Activated T-helper 1 cell treated with anti-CD3 and anti-CD28 coated beads, Interleukin-12 subunit alpha, Interleukin-12 subunit beta, Interleukin-2, Interleukin-4 antibody, amounts not matched to agents 30 ng/mL and 10 ng/mL and 1 ng/mL, durations not matched to agents 14 hours and 24 hours and 36 hours (primary cell): ENCODE measurements at regions not wholly inside any gene's neighbourhood (a gene's known extent, or its start where the extent isn't known, plus 50 kb on each side); places are given as distances from the start of the nearest gene placed in this dataset.

Experiments used
- DNase-seq: peaks from one replicate; pipeline ENCODE4 v3.0.0; 2021; ENCODE audit warnings: low spot score
- H3K27ac Mint-ChIP-seq: one replicate; pipeline ENCODE4 v1.8.0; 2021; ENCODE audit warnings: mild to moderate bottlenecking, mixed read lengths
- H3K27me3 Mint-ChIP-seq: one replicate; pipeline ENCODE4 v1.8.0; 2022; ENCODE audit warnings: mild to moderate bottlenecking, moderate library complexity, mixed read lengths; ENCODE audit not compliant: insufficient read depth
- H3K36me3 Mint-ChIP-seq: one replicate; pipeline ENCODE4 v1.8.0; 2021; ENCODE audit warnings: low read depth, mixed read lengths
- H3K4me1 Mint-ChIP-seq: one replicate; pipeline ENCODE4 v1.8.0; 2021; ENCODE audit warnings: low read depth, mixed read lengths
- H3K4me3 Mint-ChIP-seq: one replicate; pipeline ENCODE4 v1.8.0; 2021; ENCODE audit warnings: mild to moderate bottlenecking, moderate library complexity, mixed read lengths
- H3K9me3 Mint-ChIP-seq: one replicate; pipeline ENCODE4 v1.8.0; 2021; ENCODE audit warnings: mixed read lengths
- intact Hi-C: fragments of 100-400 bp; cut with micrococcal nuclease; formaldehyde crosslinking; loops from one replicate; pipeline ENCODE4 v1.15.1; 2024

DNA sequence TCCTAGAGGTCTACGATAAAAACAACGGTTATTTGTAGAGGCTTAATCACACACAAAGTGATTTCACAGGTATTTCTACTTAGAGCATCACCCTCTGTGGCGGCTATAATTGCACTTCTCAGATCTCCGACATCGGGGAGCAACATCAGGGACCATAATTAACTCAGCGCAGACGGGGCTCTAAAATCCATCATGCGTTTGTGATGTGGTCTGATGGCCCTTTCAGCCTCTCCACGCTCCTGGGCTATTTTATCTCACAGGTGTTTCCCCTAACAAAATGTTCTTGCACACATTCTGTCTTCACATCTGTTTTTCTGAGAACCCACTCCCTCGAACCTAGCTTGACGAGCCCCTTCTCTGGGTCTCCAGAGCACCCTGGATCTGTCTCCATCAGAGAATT, 146.3 kb upstream of the DUSP10 start:
- no peak for DNase-seq
- Mint-ChIP-seq H3K4me3 (no peak overlapping the region), H3K27ac (no peak overlapping the region), H3K36me3 (no peaks in the 10 kb centered on the region), H3K9me3 (no peaks in the 10 kb centered on the region), H3K4me1 (peaks cover 7% of the 10 kb centered on the region), H3K27me3 (peaks cover 14% of the 10 kb centered on the region)
- intact Hi-C loops = no loop called here

DNA sequence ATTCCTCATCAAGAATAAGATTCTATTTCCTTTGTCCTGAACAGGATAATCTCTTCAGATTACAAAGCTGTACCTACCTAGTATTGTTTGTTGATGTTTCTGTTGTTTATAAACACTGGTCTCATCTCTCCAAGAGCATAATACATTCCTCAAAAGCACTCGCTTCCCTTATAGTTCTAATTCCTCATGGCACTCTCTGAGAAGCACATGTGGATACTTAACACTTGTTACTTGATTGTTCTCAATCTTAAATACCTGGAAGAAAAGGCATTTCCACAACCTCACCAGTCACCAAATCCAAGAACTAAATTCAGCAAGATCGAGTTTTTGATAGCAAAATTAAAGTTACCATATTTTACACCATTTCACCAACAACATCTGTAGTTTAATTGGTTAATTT, 145.9 kb upstream of the DUSP10 start:
- Mint-ChIP-seq H3K27me3 (peaks cover 14% of the 10 kb centered on the region), H3K27ac (no peak overlapping the region), H3K4me1 (peaks cover 7% of the 10 kb centered on the region), H3K9me3 (no peaks in the 10 kb centered on the region), H3K36me3 (no peaks in the 10 kb centered on the region), H3K4me3 (no peak overlapping the region)
- no peak for DNase-seq
- intact Hi-C loops = no loop called here

DNA sequence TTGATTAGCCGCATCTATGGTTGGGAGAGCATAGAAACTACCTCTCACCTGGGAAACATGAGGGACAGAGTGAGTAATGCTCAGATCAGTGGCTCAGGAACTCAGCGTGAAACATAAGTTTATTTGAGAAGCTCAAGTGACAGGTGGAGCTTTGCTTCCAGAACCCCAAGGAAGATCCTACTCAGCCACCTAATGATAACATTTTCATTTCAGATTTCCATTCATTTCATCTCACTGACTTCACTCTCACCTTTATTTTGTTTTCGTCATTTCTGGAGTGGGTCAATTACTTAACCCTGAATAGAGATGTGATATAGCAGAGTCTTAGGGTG, 145.5 kb upstream of the DUSP10 start:
- Mint-ChIP-seq H3K36me3 (no peaks in the 10 kb centered on the region), H3K27me3 (peaks cover 14% of the 10 kb centered on the region), H3K4me1 (peaks cover 7% of the 10 kb centered on the region), H3K27ac (no peak overlapping the region), H3K9me3 (no peaks in the 10 kb centered on the region), H3K4me3 (no peak overlapping the region)
- intact Hi-C loops = no loop called here
- DNase-seq = no peak

- Mint-ChIP-seq H3K9me3 (no peaks in the 10 kb centered on the region), H3K27ac (no peak overlapping the region), H3K27me3 (peaks cover 14% of the 10 kb centered on the region), H3K36me3 (no peaks in the 10 kb centered on the region), H3K4me3 (no peak overlapping the region), H3K4me1 (peaks cover 7% of the 10 kb centered on the region)
- intact Hi-C loops = no loop called here
- no peak for DNase-seq
Measured at GRCh38 chr1:221886743-221887414, 145.0 kb upstream of the DUSP10 start.

GRCh38 chr1:221886311-221886710, 144.4 kb upstream of the DUSP10 start:
- intact Hi-C loops = no loop called here
- Mint-ChIP-seq H3K27me3 (peaks cover 14% of the 10 kb centered on the region), H3K4me3 (no peak overlapping the region), H3K4me1 (peaks cover 7% of the 10 kb centered on the region), H3K27ac (no peak overlapping the region), H3K9me3 (no peaks in the 10 kb centered on the region), H3K36me3 (no peaks in the 10 kb centered on the region)
- DNase-seq = no peak

DNA sequence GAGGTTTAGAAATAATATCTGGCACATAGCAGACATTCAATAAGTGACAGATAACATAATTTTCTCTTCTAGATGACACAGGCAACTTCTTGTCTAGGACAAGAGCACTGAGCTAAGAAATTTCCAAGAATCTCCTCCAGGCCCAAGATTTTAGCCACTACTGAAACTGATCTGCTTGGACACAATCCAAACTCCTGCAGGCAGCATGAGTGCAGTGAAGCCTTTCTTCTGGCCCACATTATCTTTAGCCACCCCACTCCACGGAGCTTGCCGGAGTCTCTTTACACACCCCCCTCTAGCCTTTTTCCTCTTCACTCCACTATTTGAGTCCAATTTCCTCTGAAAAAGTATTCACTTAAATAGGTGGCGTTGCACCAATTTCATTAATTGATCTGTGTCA, 142.9 kb upstream of the DUSP10 start:
- intact Hi-C loops = no loop called here
- no peak overlapping the region for H3K27ac Mint-ChIP-seq
- no peaks in the 10 kb centered on the region for H3K4me1 Mint-ChIP-seq
- H3K9me3 Mint-ChIP-seq = no peaks in the 10 kb centered on the region
- H3K36me3 Mint-ChIP-seq = no peaks in the 10 kb centered on the region
- DNase-seq = no peak
- peaks cover 19% of the 10 kb centered on the region for H3K27me3 Mint-ChIP-seq
- no peak overlapping the region for H3K4me3 Mint-ChIP-seq

DNA sequence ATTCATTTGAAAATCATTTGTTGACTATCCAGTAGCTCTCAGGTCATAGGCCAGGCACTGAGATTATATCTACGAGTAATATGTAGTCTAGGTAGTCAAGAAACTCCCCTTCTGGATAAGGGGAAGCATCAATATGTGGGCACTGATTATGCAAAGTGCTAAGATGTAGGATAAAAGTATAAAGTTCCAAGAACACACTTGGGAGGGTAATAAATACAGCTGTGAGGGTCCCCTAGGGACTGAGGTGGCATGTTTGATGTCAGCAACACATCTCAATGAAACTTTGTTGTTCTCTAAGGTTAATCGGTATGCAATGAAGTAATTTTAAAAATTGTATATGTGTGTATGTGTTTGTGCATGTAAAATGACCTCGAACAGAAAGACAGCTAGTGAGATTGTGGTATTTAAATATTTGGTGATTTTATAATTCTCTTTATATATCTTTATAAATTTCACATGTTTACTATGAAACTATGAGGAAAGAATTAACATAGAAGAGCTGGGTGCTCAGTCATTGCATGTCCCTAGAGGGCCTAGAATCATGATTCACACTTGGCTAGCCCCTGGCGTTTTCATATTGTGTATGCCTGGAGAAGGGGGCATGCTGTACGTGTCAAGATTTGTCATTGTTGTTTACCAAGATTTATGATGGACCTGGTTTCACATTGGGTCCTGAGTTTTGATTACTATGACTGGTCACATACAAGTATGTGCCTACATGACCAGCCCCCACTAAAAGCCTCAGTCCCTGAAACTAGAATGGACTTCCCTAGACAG, 140.1 kb upstream of the DUSP10 start:
- H3K4me1 Mint-ChIP-seq = peaks cover 4% of the 10 kb centered on the region
- H3K4me3 Mint-ChIP-seq = no peak overlapping the region
- peaks cover 10% of the 10 kb centered on the region for H3K27me3 Mint-ChIP-seq
- DNase-seq = no peak
- intact Hi-C loops = no loop called here
- no peaks in the 10 kb centered on the region for H3K36me3 Mint-ChIP-seq
- H3K9me3 Mint-ChIP-seq = no peaks in the 10 kb centered on the region
- no peak overlapping the region for H3K27ac Mint-ChIP-seq

- peaks cover 4% of the 10 kb centered on the region for H3K4me1 Mint-ChIP-seq
- intact Hi-C loops = no loop called here
- DNase-seq = no peak
- H3K36me3 Mint-ChIP-seq = no peaks in the 10 kb centered on the region
- no peak overlapping the region for H3K4me3 Mint-ChIP-seq
- no peak overlapping the region for H3K27ac Mint-ChIP-seq
- H3K27me3 Mint-ChIP-seq = peaks cover 5% of the 10 kb centered on the region
- H3K9me3 Mint-ChIP-seq = no peaks in the 10 kb centered on the region
Measured at GRCh38 chr1:221880182-221880581, 138.3 kb upstream of the DUSP10 start.

- no peaks in the 10 kb centered on the region for H3K9me3 Mint-ChIP-seq
- H3K27me3 Mint-ChIP-seq = peaks cover 5% of the 10 kb centered on the region
- no peak overlapping the region for H3K4me3 Mint-ChIP-seq
- H3K27ac Mint-ChIP-seq = no peak overlapping the region
- no peak for DNase-seq
- H3K4me1 Mint-ChIP-seq = peaks cover 11% of the 10 kb centered on the region
- intact Hi-C loops = loop anchor here (1.0 to 10.0 kb wide), 5 partner anchors 49 to 577 kb away; no protein-coding TSS in a partner anchor
- peaks cover 2% of the 10 kb centered on the region for H3K36me3 Mint-ChIP-seq
Measured at GRCh38 chr1:221878134-221878533, 136.2 kb upstream of the DUSP10 start.

- no peak overlapping the region for H3K4me3 Mint-ChIP-seq
- no peak for DNase-seq
- peaks cover 5% of the 10 kb centered on the region for H3K27me3 Mint-ChIP-seq
- H3K4me1 Mint-ChIP-seq = peaks cover 11% of the 10 kb centered on the region
- H3K36me3 Mint-ChIP-seq = peaks cover 2% of the 10 kb centered on the region
- no peaks in the 10 kb centered on the region for H3K9me3 Mint-ChIP-seq
- intact Hi-C loops = loop anchor here (5.0 to 10.0 kb wide), 2 partner anchors 150 to 577 kb away; no protein-coding TSS in a partner anchor
- no peak overlapping the region for H3K27ac Mint-ChIP-seq
Measured at GRCh38 chr1:221877311-221877710, 135.4 kb upstream of the DUSP10 start.

DNA sequence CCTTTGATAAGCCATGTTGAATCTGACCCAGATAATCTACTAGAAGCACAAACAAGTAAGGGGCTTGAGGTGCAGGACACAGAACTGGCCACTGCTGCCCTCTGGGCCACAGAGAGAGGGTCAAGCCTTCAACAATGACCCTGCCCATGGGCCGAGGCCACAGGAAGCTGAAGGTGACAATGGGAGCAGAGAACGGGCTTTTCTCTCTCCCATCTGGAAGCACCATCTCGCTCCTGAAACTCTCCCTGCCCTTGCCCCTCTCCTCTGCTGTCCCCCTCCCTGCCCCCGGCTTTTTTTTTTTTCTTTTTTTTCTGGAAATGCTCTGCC, 133.1 kb upstream of the DUSP10 start:
- Mint-ChIP-seq H3K27me3 (no peaks in the 10 kb centered on the region), H3K27ac (no peak overlapping the region), H3K9me3 (no peaks in the 10 kb centered on the region), H3K4me3 (no peak overlapping the region), H3K36me3 (peaks cover 2% of the 10 kb centered on the region), H3K4me1 (peaks cover 11% of the 10 kb centered on the region)
- intact Hi-C loops = loop anchor here (5.0 to 10.0 kb wide), 2 partner anchors 148 to 580 kb away; no protein-coding TSS in a partner anchor
- no peak for DNase-seq

DNA sequence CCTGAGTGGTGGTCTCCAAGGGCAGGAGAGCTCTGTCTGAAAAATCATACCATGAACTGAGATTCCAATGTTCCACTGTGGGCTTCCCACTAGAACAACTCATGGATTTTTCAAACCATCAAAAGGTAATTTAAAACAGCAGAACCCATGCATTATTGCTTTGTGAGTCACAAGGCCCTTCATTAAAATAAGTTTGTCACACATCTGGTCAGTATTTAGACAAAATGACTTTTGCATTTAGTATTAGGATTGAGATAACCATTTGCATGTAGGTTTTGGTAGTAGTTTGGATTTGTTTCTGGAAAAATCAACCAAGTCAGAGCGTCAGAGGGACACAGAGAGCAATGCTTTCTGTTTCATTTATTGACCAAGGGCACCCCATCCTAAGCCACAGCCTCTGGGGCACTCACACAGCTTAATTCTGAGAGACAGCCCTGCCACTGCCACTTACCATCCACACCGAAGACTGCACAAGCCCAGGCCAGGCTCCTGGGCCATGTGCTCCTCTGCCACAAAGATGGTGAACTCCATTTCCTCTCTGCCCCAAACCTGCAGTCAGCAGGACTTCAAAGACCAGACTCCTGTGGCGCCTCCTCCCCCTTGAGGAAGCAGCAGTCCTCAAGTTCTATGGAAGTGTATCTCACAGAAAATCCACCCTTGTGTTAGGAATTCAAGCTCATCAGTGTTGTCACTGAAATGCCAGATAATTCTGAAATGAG, 132.6 kb upstream of the DUSP10 start:
- no peaks in the 10 kb centered on the region for H3K9me3 Mint-ChIP-seq
- no peak overlapping the region for H3K27ac Mint-ChIP-seq
- no peaks in the 10 kb centered on the region for H3K27me3 Mint-ChIP-seq
- peaks cover 2% of the 10 kb centered on the region for H3K36me3 Mint-ChIP-seq
- intact Hi-C loops = loop anchor here (5.0 to 10.0 kb wide), 2 partner anchors 147 to 580 kb away; no protein-coding TSS in a partner anchor
- peaks cover 11% of the 10 kb centered on the region for H3K4me1 Mint-ChIP-seq
- no peak for DNase-seq
- no peak overlapping the region for H3K4me3 Mint-ChIP-seq

- no peak for DNase-seq
- Mint-ChIP-seq H3K36me3 (peaks cover 2% of the 10 kb centered on the region), H3K9me3 (no peaks in the 10 kb centered on the region), H3K4me1 (peaks cover 11% of the 10 kb centered on the region), H3K4me3 (no peak overlapping the region), H3K27me3 (peaks cover under 1% of the 10 kb centered on the region), H3K27ac (no peak overlapping the region)
- intact Hi-C loops = loop anchor here (10.0 kb wide), 1 partner anchor 581 kb away; no protein-coding TSS in a partner anchor
Measured at GRCh38 chr1:221873673-221874072, 131.8 kb upstream of the DUSP10 start.
